D721Med (cell line): ENCODE measurements at regions not wholly inside any gene's neighbourhood (a gene's known extent, or its start where the extent isn't known, plus 50 kb on each side); places are given as distances from the start of the nearest gene placed in this dataset.
"Not testable (repeated sequence)": the region's sequence is repeated elsewhere in the genome, so short reads cannot be mapped to it uniquely, and the experiment has no call there.

Experiments used
- DNase-seq: peaks from one replicate; pipeline ENCODE4 v3.0.0; 2011; ENCODE audit warnings: low spot score; ENCODE audit not compliant: insufficient read length
- FAIRE-seq: peaks from 2 replicates; lab custom pipeline; 2011; peaks lifted over from hg19 to GRCh38; lab: Jason Lieb, UNC
- TF ChIP-seq, protein P1 (sequence below): IDR thresholded peaks from 2 replicates; pipeline ENCODE4 v1.5.1; 2012; ENCODE audit warnings: mild to moderate bottlenecking, control low read depth; ENCODE audit not compliant: insufficient read depth; ENCODE audit errors: missing control alignments

- DNase-seq, FAIRE-seq: not testable (repeated sequence)
These were observed 86.9 kb upstream of the FZD7 start for GRCh38 chr2:201946746-201947145.

DNA sequence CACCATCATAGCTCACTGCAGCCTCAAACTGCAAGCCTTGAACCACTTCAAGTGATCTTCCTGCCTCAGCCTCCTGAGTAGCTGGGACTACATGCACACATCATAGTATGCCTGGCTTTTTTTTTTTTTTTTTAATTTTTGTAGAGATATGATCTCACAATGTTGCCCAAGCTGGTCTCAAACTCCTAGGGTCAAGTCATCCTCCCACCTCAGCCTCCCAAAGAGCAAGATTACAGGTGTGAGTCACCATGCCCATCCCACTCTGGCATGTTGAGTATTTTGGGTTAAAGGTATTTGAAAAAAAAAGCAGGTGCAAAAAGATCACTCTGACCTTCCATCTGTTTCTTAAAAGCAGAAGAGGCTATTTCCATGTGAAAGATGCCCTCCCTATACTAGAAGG is 86.4 kb upstream of the FZD7 start:
- FAIRE-seq (no peak), DNase-seq (no peak)
- TF ChIP-seq, protein P1, sequence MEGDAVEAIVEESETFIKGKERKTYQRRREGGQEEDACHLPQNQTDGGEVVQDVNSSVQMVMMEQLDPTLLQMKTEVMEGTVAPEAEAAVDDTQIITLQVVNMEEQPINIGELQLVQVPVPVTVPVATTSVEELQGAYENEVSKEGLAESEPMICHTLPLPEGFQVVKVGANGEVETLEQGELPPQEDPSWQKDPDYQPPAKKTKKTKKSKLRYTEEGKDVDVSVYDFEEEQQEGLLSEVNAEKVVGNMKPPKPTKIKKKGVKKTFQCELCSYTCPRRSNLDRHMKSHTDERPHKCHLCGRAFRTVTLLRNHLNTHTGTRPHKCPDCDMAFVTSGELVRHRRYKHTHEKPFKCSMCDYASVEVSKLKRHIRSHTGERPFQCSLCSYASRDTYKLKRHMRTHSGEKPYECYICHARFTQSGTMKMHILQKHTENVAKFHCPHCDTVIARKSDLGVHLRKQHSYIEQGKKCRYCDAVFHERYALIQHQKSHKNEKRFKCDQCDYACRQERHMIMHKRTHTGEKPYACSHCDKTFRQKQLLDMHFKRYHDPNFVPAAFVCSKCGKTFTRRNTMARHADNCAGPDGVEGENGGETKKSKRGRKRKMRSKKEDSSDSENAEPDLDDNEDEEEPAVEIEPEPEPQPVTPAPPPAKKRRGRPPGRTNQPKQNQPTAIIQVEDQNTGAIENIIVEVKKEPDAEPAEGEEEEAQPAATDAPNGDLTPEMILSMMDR = no peak

GRCh38 chr2:201949181-201949926 is 84.3 kb upstream of the FZD7 start:
- FAIRE-seq = no peak
- TF ChIP-seq, protein P1 = no peak
- no peak for DNase-seq

- no peak for FAIRE-seq
- DNase-seq = no peak
- TF ChIP-seq, protein P1 = no peak
These were observed 83.8 kb upstream of the FZD7 start for GRCh38 chr2:201949927-201950246.

DNA sequence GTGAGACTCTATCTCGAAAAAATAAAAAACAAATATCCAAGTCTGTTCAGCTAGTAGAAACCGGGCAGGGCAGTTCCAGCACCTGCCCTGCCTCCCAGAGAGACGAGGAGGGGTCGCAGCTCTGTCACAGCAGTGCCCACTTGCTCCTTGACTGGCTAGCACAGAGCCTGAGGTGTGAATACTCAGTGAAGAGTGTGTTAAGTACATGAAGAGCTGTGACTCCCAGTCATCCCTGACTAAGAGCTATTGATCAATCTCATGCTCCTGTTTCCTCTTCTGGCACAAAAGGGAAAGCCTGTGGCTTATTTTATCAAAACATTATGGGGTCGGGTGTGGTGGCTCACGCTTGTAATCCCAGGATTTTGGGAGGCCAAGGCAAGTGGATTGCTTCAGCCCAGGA is 83.0 kb upstream of the FZD7 start:
- FAIRE-seq (no peak), DNase-seq (no peak)
- TF ChIP-seq, protein P1 = no peak

- no peak for FAIRE-seq
- TF ChIP-seq, protein P1 = no peak
- DNase-seq = no peak
These were observed 81.5 kb upstream of the FZD7 start for GRCh38 chr2:201952187-201952586.

GRCh38 chr2:201953396-201953795 is 80.3 kb upstream of the FZD7 start:
- TF ChIP-seq, protein P1 = no peak
- DNase-seq (no peak), FAIRE-seq (no peak)

DNA sequence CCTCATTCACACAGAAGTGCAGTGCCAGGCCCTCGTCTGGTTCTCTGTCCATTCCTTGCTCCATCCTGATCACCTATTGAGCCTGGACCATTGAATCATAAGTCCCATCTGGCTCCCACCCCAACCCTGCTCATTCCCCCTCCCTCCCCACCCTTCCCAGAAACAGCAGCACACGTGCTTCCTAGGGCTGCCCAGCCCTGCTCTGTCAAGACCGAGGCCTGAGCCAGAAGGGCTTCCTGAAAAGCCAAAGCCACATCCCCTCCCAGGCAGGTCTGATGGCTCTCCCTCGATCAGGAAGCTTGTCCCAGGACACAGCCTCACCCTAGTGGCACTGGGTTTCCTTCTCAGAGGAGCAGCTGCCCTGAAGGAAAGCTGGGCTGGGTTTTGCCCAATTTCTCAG is 79.8 kb upstream of the FZD7 start:
- FAIRE-seq (no peak), DNase-seq (no peak)
- TF ChIP-seq, protein P1 = no peak
